Endothelial cell of umbilical vein (primary cell): ENCODE measurements at regions not wholly inside any gene's neighbourhood (a gene's known extent, or its start where the extent isn't known, plus 50 kb on each side); places are given as distances from the start of the nearest gene placed in this dataset.

Experiments used
- BruUV-seq: library from RNA; stranded (reverse); fragments of 400-500 nt; replicated peaks from 2 replicates; lab custom pipeline; 2021; lab: Mats Ljungman, UMichigan
- CTCF ChIA-PET: fragments of 300-600, 350-600 bp; sonication (Branson Sonifier 250); formaldehyde crosslinking; loops from one replicate; lab custom pipeline; 2021; ENCODE audit warnings: antibody characterized with exemption, inconsistent platforms; lab: Charles Lee
- POLR2A ChIA-PET: fragments of 300-600, 350-600 bp; sonication (Branson Sonifier 250); formaldehyde crosslinking; loops from one replicate; lab custom pipeline; 2021; ENCODE audit warnings: antibody characterized with exemption, inconsistent platforms; lab: Charles Lee
- DNase-seq: peaks from one replicate; pipeline ENCODE4 v3.0.0-alpha.2; 2011; ENCODE audit warnings: low read depth, low spot score
- FAIRE-seq: peaks from 2 replicates; lab custom pipeline; 2011; peaks lifted over from hg19 to GRCh38; lab: Jason Lieb, UNC
- H2AFZ ChIP-seq: 2 replicates; pipeline ENCODE4 v1.6.0; 2012; ENCODE audit warnings: low read depth, low read length, control low read depth, inconsistent platforms
- H3K27ac ChIP-seq: 2 replicates; pipeline ENCODE4 v1.5.1; 2011; ENCODE audit warnings: low read depth, mild to moderate bottlenecking, control low read depth, low read length, moderate library complexity; ENCODE audit not compliant: insufficient read depth
- H3K27me3 ChIP-seq, 2 experiments: 2 replicates each; pipeline versions ENCODE4 v1.6.0 to v1.6.1; 2011; ENCODE audit warnings: low read length in 2 of 2, mixed read lengths in 1 of 2; ENCODE audit not compliant: control insufficient read depth in 2 of 2, insufficient read depth in 2 of 2
- H3K36me3 ChIP-seq, 2 experiments: 2 replicates in 1 of 2; 3 replicates in 1 of 2; pipeline ENCODE4 v1.5.1; 2011; ENCODE audit warnings: low read length in 2 of 2, mild to moderate bottlenecking in 1 of 2, moderate library complexity in 1 of 2; ENCODE audit not compliant: control insufficient read depth in 2 of 2, insufficient read depth in 2 of 2; ENCODE audit errors: extremely low read depth in 1 of 2
- H3K4me1 ChIP-seq: 3 replicates; pipeline ENCODE4 v1.5.1; 2011; ENCODE audit warnings: mild to moderate bottlenecking, low read length; ENCODE audit not compliant: control insufficient read depth, insufficient read depth; ENCODE audit errors: extremely low read depth
- H3K4me2 ChIP-seq: 2 replicates; pipeline ENCODE4 v1.6.1; 2011; ENCODE audit warnings: low read length, control low read depth, mixed read lengths; ENCODE audit not compliant: insufficient read depth
- H3K4me3 ChIP-seq, 3 experiments: fragments of 200-600 bp in 1 of 3; sonication (generic), shearing (Covaris generic) in 1 of 3; replicated peaks in 1 of 3; 2 replicates each; pipeline ENCODE4 v1.5.1; 2011 to 2016; ENCODE audit warnings: control low read depth in 3 of 3, low read length in 3 of 3, mild to moderate bottlenecking in 2 of 3, inconsistent platforms in 1 of 3, low read depth in 1 of 3, moderate library complexity in 1 of 3; ENCODE audit not compliant: insufficient read depth in 1 of 3
- H3K79me2 ChIP-seq: 2 replicates; pipeline ENCODE4 v1.6.0; 2012; ENCODE audit warnings: low read length, inconsistent platforms; ENCODE audit not compliant: control insufficient read depth, insufficient read depth
- H3K9ac ChIP-seq: replicated peaks from 2 replicates; pipeline ENCODE3; 2011; ENCODE audit warnings: low read length, control low read depth; ENCODE audit not compliant: insufficient read depth; ENCODE audit errors: extremely low read depth
- H3K9me1 ChIP-seq: replicated peaks from 3 replicates; pipeline ENCODE4 v1.6.0; 2011; ENCODE audit warnings: mild to moderate bottlenecking, low read length; ENCODE audit not compliant: control insufficient read depth, insufficient read depth; ENCODE audit errors: extremely low read depth
- H3K9me3 ChIP-seq: replicated peaks from 2 replicates; pipeline ENCODE4 v1.5.1; 2012; ENCODE audit warnings: low read length, inconsistent platforms; ENCODE audit not compliant: control insufficient read depth, insufficient read depth
- H4K20me1 ChIP-seq: replicated peaks from 2 replicates; pipeline ENCODE3; 2011; ENCODE audit warnings: mild to moderate bottlenecking, low read length; ENCODE audit not compliant: control insufficient read depth, insufficient read depth; ENCODE audit errors: extremely low read depth
- CTCF ChIP-seq, 2 donors: IDR thresholded peaks; 1 replicate in 1 of 2; 2 replicates in 1 of 2; pipeline ENCODE4 v1.5.1; 2011; ENCODE audit warnings: low read length in 2 of 2, mild to moderate bottlenecking in 2 of 2, moderate library complexity in 2 of 2, control low read depth in 1 of 2, inconsistent platforms in 1 of 2, low read depth in 1 of 2; ENCODE audit not compliant: insufficient read depth in 1 of 2; ENCODE audit errors: extremely low read depth in 1 of 2
- EZH2 ChIP-seq: IDR thresholded peaks from 2 replicates; pipeline ENCODE4 v1.6.1; 2012; ENCODE audit warnings: borderline replicate concordance, low read depth, mild to moderate bottlenecking, moderate library complexity, low read length, inconsistent platforms; ENCODE audit not compliant: severe bottlenecking
- FOS ChIP-seq: IDR thresholded peaks from 2 replicates; pipeline ENCODE4 v1.6.1; 2011; ENCODE audit warnings: mild to moderate bottlenecking, low read length, moderate library complexity, borderline replicate concordance; ENCODE audit not compliant: insufficient read depth
- GATA2 ChIP-seq: IDR thresholded peaks from 2 replicates; pipeline ENCODE4 v1.7.0; 2011; ENCODE audit warnings: low read depth, mild to moderate bottlenecking, moderate library complexity, mixed read lengths, low read length; ENCODE audit not compliant: insufficient read length, insufficient read depth
- JUN ChIP-seq: IDR thresholded peaks from 2 replicates; pipeline ENCODE4 v1.6.1; 2011; ENCODE audit warnings: borderline replicate concordance, low read depth; ENCODE audit not compliant: insufficient read length, insufficient read depth
- MAX ChIP-seq: IDR thresholded peaks from 2 replicates; pipeline ENCODE4 v1.6.1; 2011; ENCODE audit not compliant: insufficient read depth, insufficient read length
- MYC ChIP-seq: IDR thresholded peaks from one replicate; pipeline ENCODE4 v1.6.1; 2011; ENCODE audit warnings: mild to moderate bottlenecking, low read depth, low read length
- POLR2A ChIP-seq: IDR thresholded peaks from 2 replicates; pipeline ENCODE4 v1.6.1; 2012; ENCODE audit warnings: low read depth, mild to moderate bottlenecking, control low read depth, low read length
- POLR2AphosphoS5 ChIP-seq: IDR thresholded peaks from 2 replicates; pipeline ENCODE4 v1.6.1; 2012; ENCODE audit warnings: low read depth, mild to moderate bottlenecking, control low read depth, low read length, moderate library complexity; ENCODE audit not compliant: insufficient read depth
- dilution Hi-C: fragments of 300-500 bp; cut with MboI; formaldehyde crosslinking; loops from one replicate; pipeline ENCODE4 v1.15.0; 2019; ENCODE audit warnings: low sequenced_read_pairs; ENCODE audit not compliant: extremely low pct_ligation_motif_present
- intact Hi-C: fragments of 100-400 bp; cut with micrococcal nuclease; formaldehyde crosslinking; loops from one replicate; pipeline ENCODE4 v1.10.0; 2022

GRCh38 chr16:49075709-49076108 lies 205.9 kb downstream of the CBLN1 start:
- FAIRE-seq (no peak), DNase-seq (no peak)
- H3K36me3 ChIP-seq = no peaks in the 10 kb centered on the region
- H3K9me3 ChIP-seq = peaks cover 6% of the 10 kb centered on the region
- TF ChIP-seq MYC = no peak
- TF ChIP-seq GATA2 = no peak
- no peak for TF ChIP-seq POLR2A
- TF ChIP-seq MAX = no peak
- no peaks in the 10 kb centered on the region for H3K4me1 ChIP-seq
- no TSS peak for BruUV-seq
- H2AFZ ChIP-seq = no peak overlapping the region
- H3K9ac ChIP-seq = no peak overlapping the region
- POLR2A ChIA-PET = no interaction called here
- dilution Hi-C loops (no loop called here), intact Hi-C loops (no loop called here)
- CTCF ChIA-PET = no interaction called here
- no peak overlapping the region for H3K27ac ChIP-seq
- no peak overlapping the region for H3K4me3 ChIP-seq
- H4K20me1 ChIP-seq = no peaks in the 10 kb centered on the region
- no peaks in the 10 kb centered on the region for H3K9me1 ChIP-seq
- no peaks in the 10 kb centered on the region for H3K79me2 ChIP-seq
- H3K27me3 ChIP-seq = no peaks in the 10 kb centered on the region
- no peak overlapping the region for H3K4me2 ChIP-seq

GRCh38 chr16:49068224-49068623 lies 213.4 kb downstream of the CBLN1 start:
- Histone ChIP-seq H3K9me3 (peaks cover 1% of the 10 kb centered on the region), H3K9me1 (no peaks in the 10 kb centered on the region), H3K36me3 (no peaks in the 10 kb centered on the region), H3K4me2 (no peak overlapping the region), H3K27ac (no peak overlapping the region), H3K4me1 (no peaks in the 10 kb centered on the region), H3K27me3 (no peaks in the 10 kb centered on the region), H4K20me1 (no peaks in the 10 kb centered on the region), H3K9ac (no peak overlapping the region), H2AFZ (no peak overlapping the region), H3K4me3 (no peak overlapping the region), H3K79me2 (no peaks in the 10 kb centered on the region)
- intact Hi-C loops (no loop called here), dilution Hi-C loops (no loop called here)
- TF ChIP-seq EZH2 (no peak), FOS (no peak), MAX (no peak), MYC (no peak), JUN (no peak), POLR2AphosphoS5 (no peak), GATA2 (no peak), CTCF (IDR thresholded peaks at IDR 0.05; ENCODE audit: extremely low read depth in 1 of 2, insufficient read depth in 1 of 2, low read depth in 1 of 2, low read length in 2 of 2) (no peak), POLR2A (no peak)
- ChIA-PET CTCF (no interaction called here), POLR2A (no interaction called here)
- FAIRE-seq = no peak
- no TSS peak for BruUV-seq
- no peak for DNase-seq
